ENCODE measurements at regions not wholly inside any gene's neighbourhood (a gene's known extent, or its start where the extent isn't known, plus 50 kb on each side); places are given as distances from the start of the nearest gene placed in this dataset.

GRCh38 chr15:57870667-57871066 lies 164.2 kb downstream of the POLR2M start:
- TF ChIP-seq CTCF (conservative IDR thresholded peaks at IDR 0.05) (no peak), EZH2 (IDR thresholded peaks at IDR 0.05; ENCODE audit: low read depth) (no peak)

Measured in PC-9 (cell line).